ENCODE measurements at regions not wholly inside any gene's neighbourhood (a gene's known extent, or its start where the extent isn't known, plus 50 kb on each side); places are given as distances from the start of the nearest gene placed in this dataset.

GRCh38 chr6:56802584-56802983, 152.3 kb upstream of the BEND6 start:
- ATAC-seq: peak; percentile 37; the same call in 1 of the 3 replicates
- H2AFZ ChIP-seq (ENCODE audit: low read length): no peak overlapping the region
- H3K27me3 ChIP-seq (ENCODE audit: control insufficient read depth in 1 of 2, insufficient read depth in 2 of 2, low read length in 2 of 2): no peaks in the 10 kb centered on the region
- intact Hi-C loops (cut with micrococcal nuclease; ENCODE audit: unreplicated experiment) (no loop called here), in situ Hi-C loops (cut with HindIII; ENCODE audit: extremely low pct_ligation_motif_present, low pct_unique_long_range_greater_than_20kb) (no loop called here)
- no TSS peak for BruUV-seq (replicated peaks)
- H3K4me3 ChIP-seq (replicated peaks in 1 of 3; ENCODE audit: insufficient read depth in 1 of 3, low read depth in 2 of 3, low read length in 3 of 3): no peak overlapping the region
- H3K36me3 ChIP-seq (replicated peaks in 1 of 2; ENCODE audit: control insufficient read depth in 1 of 2, insufficient read depth in 2 of 2, low read length in 2 of 2): no peaks in the 10 kb centered on the region
- H3K9me3 ChIP-seq (ENCODE audit: low read length): no peaks in the 10 kb centered on the region
- H3K27ac ChIP-seq (ENCODE audit: extremely low read length, insufficient read depth, low read length): no peak overlapping the region
- CTCF ChIA-PET (ENCODE audit: low intra/inter-chr PET ratio, low total read pairs): no interaction called here
- no peaks in the 10 kb centered on the region for H3K79me2 ChIP-seq (ENCODE audit: insufficient read depth, low read length)
- FAIRE-seq: no peak
- H3K9ac ChIP-seq (ENCODE audit: insufficient read depth, low read depth, low read length): no peak overlapping the region
- no peaks in the 10 kb centered on the region for H4K20me1 ChIP-seq (ENCODE audit: insufficient read depth, low read length)
- POLR2A ChIA-PET: no interaction called here
- H3K4me2 ChIP-seq (ENCODE audit: low read depth, low read length): no peak overlapping the region
- WGBS (ENCODE audit: low lambda C conversion rate): 9% methylated on average over 2 of the region's 2 CpGs
- peaks cover 16% of the 10 kb centered on the region for H3K4me1 ChIP-seq (ENCODE audit: insufficient read depth, low read length)
- TF ChIP-seq ZNF784 (CRISPR knock-in tag; IDR thresholded peaks at IDR 0.05; ENCODE audit: borderline replicate concordance): no peak
- no peak for TF ChIP-seq RNF219 (CRISPR knock-in tag; IDR thresholded peaks at IDR 0.05)
- no peak for TF ChIP-seq SOX13 (IDR thresholded peaks at IDR 0.05)
- TF ChIP-seq SOX13 (CRISPR knock-in tag; conservative IDR thresholded peaks at IDR 0.05 in 1 of 2, IDR thresholded peaks at IDR 0.05 in 1 of 2): peak in 1 of 2 experiments; percentile 21; a peak in 1 of 4 replicates
- TF ChIP-seq SRSF9 (IDR thresholded peaks at IDR 0.05; ENCODE audit: borderline replicate concordance, insufficient read depth, low read depth, low read length, poor library complexity, severe bottlenecking): no peak
- TF ChIP-seq RFXANK (CRISPR knock-in tag; IDR thresholded peaks at IDR 0.05): no peak
- 0 out of 2 replicates have a peak, but pooled peaks have one; percentile 21 for TF ChIP-seq SOX5 (CRISPR knock-in tag; IDR thresholded peaks at IDR 0.05; ENCODE audit: borderline replicate concordance)
- TF ChIP-seq ARID5B (CRISPR knock-in tag; IDR thresholded peaks at IDR 0.05): peak; percentile 14; the same call in 1 of the 2 replicates
- peak; percentile 95 for TF ChIP-seq ZNF12 (CRISPR knock-in tag; IDR thresholded peaks at IDR 0.05)
- TF ChIP-seq FLYWCH1 (CRISPR knock-in tag; IDR thresholded peaks at IDR 0.05): no peak
- no peak for TF ChIP-seq ZNF883 (CRISPR knock-in tag; IDR thresholded peaks at IDR 0.05; ENCODE audit: not compliant biosample characterization)
- TF ChIP-seq SETDB1 (CRISPR knock-in tag; IDR thresholded peaks at IDR 0.05; ENCODE audit: borderline replicate concordance): no peak
- no peak for TF ChIP-seq ZKSCAN8 (CRISPR knock-in tag; IDR thresholded peaks at IDR 0.05; ENCODE audit: borderline replicate concordance)
- peak; percentile 64; the same call in 1 of the 2 replicates for TF ChIP-seq NFIC (IDR thresholded peaks at IDR 0.05; ENCODE audit: low read length)
- no peak for TF ChIP-seq YEATS2 (CRISPR knock-in tag; IDR thresholded peaks at IDR 0.05; ENCODE audit: borderline replicate concordance)
- DNase-seq (ENCODE audit: low spot score): peak; percentile 68

All from HepG2 (cell line).